ENCODE measurements at regions not wholly inside any gene's neighbourhood (a gene's known extent, or its start where the extent isn't known, plus 50 kb on each side); places are given as distances from the start of the nearest gene placed in this dataset.

DNA sequence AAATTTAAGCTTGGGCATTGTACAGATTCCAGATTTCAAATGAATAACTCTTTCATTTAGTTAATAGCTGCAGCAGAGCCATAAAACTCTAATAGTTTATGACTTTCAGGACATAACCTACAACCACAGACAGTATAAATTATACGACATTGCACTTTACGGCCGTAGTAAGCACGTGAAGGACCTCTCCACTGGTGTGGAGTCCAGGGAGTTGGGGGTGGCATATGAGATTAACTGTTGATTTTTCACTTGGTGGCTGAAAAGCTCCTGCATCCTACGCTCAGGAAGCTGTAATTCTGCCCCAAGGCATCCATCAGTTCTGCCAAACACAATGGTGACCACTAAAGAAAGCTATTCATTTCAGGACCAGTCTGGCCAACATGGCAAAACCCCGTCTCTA is 376.2 kb downstream of the SOX11 start:
- DNase-seq (ENCODE audit: low spot score), result no peak

GRCh38 chr2:6069381-6069780 is 377.2 kb downstream of the SOX11 start:
- peak; percentile 59 for DNase-seq (ENCODE audit: low spot score)

DNA sequence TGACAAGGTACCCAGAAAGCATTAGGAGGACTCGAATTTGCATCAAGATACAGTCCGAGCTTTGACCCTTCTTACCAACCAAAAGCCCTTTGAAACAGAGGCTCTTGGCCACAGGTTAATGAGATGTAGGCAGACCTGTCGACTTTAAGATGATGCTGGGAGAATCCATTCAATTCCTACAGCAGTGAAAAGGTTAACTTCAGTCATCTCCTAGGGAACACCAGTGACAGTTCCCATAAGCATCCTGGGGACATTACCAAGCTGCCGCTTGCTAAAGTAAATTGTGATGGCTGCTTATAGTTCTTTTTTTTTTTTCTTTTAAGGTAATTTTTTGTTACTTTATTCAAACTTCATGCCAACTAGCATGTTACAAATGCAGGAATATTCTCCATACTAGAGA is 379.3 kb downstream of the SOX11 start:
- no peak for DNase-seq (ENCODE audit: low spot score)

- DNase-seq (ENCODE audit: low spot score), result no peak
Measured at GRCh38 chr2:6072276-6072675, 380.1 kb downstream of the SOX11 start.

DNA sequence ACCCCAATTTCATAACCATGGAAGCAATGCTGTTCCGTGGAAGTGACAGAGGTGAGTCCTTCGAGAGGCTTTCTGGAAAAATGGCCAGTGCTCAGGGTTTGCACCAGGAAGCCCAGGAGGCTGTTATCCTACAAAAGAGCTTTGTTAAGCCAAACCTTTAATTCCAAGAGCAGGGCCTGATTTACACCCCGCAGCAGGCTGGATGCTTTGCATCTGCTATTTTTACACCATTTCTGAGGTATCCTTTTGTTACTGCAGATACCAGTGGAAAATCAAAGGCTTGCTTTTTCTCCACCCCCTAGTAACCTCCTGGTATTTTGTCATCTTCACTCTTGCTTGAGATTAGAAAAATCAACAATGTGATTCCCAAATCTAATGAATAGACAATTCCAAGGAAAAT is 380.6 kb downstream of the SOX11 start:
- DNase-seq (ENCODE audit: low spot score), result peak; percentile 29

- DNase-seq (ENCODE audit: low spot score), result peak; percentile 36
Measured at GRCh38 chr2:6073191-6074088, 381.3 kb downstream of the SOX11 start.

GRCh38 chr2:6074089-6074643 is 382.0 kb downstream of the SOX11 start:
- DNase-seq (ENCODE audit: low spot score), result no peak

DNA sequence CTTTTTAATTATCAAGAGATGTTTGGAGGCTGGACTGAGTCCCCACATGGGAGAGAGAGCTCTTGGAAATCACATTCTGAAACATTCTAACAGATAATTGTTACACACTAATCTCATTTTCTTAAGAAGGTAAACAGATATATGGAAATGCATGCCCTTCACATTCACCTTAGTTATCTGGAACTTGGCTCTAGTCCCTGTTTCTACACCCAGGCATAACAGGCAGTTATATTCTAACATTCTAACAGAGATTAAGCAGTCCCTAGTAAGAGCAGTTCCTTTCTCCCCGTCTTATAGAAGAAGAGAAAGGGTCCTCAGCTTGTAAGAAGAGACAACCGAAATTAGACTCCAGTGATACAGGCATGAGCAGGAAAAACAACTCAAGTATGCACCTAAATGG is 385.4 kb downstream of the SOX11 start:
- DNase-seq (ENCODE audit: low spot score), result no peak

DNA sequence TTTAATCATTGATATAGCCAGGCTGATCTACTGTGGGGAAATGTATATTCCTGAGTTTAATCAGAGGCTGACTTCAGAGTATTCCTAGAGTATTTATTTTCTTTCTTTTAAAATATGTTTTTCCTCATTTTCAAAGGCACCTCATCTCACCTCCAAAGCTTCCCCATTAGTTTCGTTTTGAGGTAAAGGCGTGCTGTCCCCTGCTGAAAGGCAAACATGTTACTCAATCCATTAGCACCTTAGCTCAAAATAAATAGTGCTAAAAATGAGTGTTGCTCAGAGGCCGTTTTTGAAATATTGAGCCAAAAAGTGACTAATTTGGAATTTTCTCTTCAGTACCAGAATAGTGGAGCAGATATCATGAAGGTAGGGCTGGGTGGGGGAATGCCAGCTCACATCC is 386.2 kb downstream of the SOX11 start:
- DNase-seq (ENCODE audit: low spot score), result no peak

DNA sequence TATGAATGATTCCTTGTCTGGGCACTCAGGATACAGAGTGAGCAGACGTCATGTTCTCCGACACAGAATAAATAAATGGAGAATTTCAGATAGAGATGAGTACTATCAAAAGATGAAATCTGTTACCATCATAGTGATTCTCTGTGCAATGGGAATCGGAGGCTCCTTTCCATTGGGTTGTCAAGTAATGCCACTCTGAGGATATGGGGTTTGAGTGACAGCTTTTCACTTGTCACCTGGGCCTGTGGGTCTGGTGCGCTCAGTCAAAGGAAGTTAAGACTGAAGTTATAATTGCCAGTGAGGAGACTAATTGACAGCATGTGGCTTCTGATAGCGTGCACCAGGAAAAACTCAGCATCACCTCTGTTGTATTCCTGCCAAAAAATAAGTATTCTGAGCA is 387.2 kb downstream of the SOX11 start:
- DNase-seq (ENCODE audit: low spot score), result no peak

DNA sequence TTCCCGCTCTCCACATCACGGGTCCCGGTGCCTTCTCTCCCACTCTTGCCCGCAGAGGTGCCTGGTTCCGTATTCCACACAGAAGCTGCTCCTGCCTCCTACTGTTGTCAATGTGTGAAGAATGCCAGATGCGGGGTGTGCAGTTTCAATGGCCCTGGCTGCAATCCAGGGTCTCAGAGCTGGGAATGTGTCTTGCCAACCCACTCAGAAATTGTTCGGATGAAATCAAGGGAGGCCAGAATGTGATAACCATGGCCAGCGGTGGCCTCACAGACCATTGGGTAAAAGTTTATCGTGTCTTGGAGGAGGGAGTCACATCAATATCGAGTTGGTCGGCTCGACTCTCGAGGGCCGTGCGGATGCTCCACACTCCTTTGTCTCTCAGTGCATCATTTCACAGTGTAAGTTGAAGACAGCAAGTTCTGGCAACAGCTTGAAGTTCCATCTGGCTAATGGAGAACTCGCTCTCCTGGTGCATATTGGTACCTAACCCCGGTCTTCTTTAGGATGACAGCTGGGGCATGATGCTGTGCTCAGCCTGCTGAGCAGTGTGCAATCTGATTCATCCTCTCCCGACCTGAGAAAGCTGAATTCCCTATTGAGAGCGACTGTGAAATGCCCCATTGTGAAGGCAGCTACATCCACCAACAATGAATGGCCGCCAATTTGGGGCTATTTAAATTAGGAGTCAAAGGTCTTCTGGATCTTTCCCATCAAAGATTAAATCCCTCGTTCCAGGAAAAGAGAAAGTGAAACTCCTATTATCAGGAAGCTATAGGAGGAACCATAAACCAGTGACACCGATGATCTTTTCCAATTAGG is 389.0 kb downstream of the SOX11 start:
- DNase-seq (ENCODE audit: low spot score), result no peak

DNA sequence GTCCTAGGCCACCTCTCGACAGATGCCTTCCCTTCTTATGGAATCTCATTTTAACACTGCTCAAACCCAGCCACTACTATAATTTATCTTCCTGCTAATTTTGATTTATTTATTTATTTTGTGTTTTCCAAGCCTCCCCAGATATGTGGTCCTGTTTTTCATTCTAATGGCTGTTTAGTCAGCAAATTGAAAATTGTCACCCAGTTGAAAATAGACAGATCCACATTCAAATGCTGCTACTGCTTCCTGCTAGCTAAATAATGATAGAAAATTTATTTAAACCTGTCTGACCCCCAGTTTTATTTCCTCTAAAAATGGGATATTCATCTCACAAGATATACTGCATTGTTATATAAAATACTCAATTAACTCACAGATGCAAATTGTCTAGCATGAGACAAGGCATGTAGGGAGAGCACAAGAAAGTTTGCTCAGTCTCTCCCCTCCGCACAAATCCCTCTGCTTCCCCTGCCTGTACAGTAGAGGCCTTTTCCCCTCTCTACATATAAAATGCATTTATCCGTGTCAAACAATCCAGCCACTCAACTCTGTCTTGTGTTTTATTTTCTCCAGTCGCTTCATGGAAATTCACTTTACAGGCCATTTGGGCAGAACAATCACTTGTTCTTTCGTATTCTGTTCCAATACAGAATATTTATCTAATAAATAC is 389.9 kb downstream of the SOX11 start:
- no peak for DNase-seq (ENCODE audit: low spot score)

GRCh38 chr2:6082625-6083018 is 390.4 kb downstream of the SOX11 start:
- DNase-seq (ENCODE audit: low spot score), result no peak

- DNase-seq (ENCODE audit: low spot score), result no peak
Measured at GRCh38 chr2:6083136-6083535, 391.0 kb downstream of the SOX11 start.

DNA sequence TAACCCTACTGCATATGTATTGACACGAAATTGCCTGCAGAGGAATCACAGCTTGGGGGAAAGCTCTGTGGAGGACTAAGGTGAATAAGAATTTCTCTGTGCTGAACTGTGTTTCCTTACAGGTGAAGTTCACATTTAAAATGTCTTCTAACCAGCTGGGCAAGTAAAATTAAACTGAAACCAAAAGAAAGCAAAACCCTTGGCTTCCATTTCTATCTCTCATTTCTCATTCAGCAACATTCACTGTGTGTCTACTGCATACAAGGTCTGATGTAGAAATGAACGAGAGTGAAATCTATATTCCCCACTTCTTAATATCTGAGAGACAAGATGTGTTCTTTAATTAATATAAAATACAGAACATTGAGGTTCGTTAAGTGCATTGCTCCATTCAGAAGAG is 397.3 kb downstream of the SOX11 start:
- DNase-seq (ENCODE audit: low spot score), result no peak

DNA sequence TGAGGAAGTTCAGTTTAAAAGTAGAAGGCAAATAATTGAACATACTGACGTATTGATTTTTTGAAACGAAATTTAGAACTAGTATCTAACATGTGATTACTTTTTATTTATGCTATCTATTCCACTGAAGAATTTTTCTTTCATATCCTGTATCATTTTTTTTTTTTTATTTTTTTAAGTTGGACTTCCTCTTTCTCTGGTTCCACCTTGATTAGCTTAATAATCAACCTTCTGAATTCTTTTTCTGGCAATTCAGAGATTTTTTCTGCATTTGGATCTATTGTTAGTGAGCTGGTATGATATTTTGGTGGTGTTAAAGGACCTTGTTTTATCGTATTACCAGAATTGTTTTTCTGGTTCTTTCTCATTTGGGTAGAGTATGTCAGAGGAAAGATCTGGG is 411.2 kb downstream of the SOX11 start:
- DNase-seq (ENCODE audit: low spot score), result no peak

- no peak for DNase-seq (ENCODE audit: low spot score)
Measured at GRCh38 chr2:6103949-6104348, 411.8 kb downstream of the SOX11 start.

GRCh38 chr2:6107290-6107689 is 415.1 kb downstream of the SOX11 start:
- DNase-seq (ENCODE audit: low spot score), result no peak

DNA sequence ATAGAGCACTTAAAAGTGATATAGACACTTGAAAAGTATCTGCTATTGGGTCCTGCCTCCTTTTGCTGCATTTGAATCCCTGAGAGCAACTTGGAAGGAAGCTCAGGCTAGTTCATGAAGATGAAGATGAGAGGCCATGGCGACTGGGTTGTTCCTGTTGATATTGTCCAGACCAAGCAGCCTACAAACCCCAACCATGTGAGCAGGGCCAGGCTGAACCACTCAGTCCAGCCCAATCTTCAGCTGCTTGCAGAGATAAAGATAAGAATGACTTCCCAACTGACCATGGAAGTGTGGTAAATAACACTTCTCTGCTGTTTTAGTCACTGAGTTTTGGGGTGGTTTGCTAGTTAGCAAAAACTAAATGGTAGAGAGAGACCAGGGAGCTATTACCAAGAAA is 417.6 kb downstream of the SOX11 start:
- DNase-seq (ENCODE audit: low spot score), result no peak

DNA sequence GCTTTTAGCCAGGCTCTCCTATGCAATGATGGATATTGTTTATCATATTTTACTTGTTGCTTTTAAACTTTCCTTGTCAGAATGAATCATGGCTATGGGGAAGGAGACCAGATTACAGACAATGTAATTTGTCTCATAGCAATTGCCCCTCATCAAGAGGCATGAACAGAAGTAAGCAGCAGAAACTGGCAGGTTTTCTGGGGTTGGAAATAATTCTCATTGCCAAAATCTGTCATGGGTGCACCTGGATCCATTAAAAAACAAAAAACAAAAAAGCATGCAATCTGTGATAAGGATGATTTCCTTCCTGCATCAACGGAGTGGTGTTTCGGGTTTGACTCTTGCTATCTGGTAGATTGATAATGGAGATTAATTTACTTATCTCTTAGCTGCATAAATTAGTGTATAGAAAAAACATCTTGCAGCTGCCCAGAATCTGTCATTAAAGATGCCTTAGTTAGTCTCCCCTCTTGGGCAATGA is 419.6 kb downstream of the SOX11 start:
- DNase-seq (ENCODE audit: low spot score), result no peak

GRCh38 chr2:6113786-6114185 is 421.6 kb downstream of the SOX11 start:
- DNase-seq (ENCODE audit: low spot score), result no peak

DNA sequence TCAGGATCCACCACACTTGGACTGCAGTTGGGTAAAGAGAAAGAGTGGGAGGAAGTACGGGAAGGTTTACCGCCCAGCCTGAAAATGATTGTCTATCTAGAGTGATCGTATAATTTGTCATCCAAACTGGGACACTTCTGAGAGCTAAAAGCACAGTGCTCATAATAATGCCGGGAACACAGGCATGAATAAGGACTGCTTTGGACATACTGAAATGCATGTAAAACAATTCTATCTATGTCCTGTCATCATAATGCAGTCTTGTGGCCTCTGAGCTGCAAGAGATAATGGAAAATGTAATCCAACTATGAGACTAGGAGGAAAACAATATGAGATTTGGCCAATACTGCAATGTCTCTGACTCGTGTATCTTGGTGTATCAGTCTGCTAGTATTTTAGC is 435.5 kb downstream of the SOX11 start:
- DNase-seq (ENCODE audit: low spot score), result no peak

Measured in iPS-NIHi11 (cell line).